Progenitor cell of endocrine pancreas (in vitro differentiated cells): ENCODE measurements at regions not wholly inside any gene's neighbourhood (a gene's known extent, or its start where the extent isn't known, plus 50 kb on each side); places are given as distances from the start of the nearest gene placed in this dataset.
"Not testable (repeated sequence)": the region's sequence is repeated elsewhere in the genome, so short reads cannot be mapped to it uniquely, and the experiment has no call there.

Experiments
- DNase-seq: peaks from one replicate; pipeline ENCODE4 v3.0.0; 2021; ENCODE audit warnings: low spot score; ENCODE audit not compliant: unreplicated experiment
- H3K27ac Mint-ChIP-seq: 2 replicates; pipeline ENCODE4 v1.8.0; 2021; ENCODE audit warnings: mild to moderate bottlenecking, moderate library complexity, mixed read lengths
- H3K27me3 Mint-ChIP-seq: 2 replicates; pipeline ENCODE4 v1.8.0; 2021; ENCODE audit warnings: mixed read lengths
- H3K36me3 Mint-ChIP-seq: 2 replicates; pipeline ENCODE4 v1.8.0; 2022; ENCODE audit warnings: mixed read lengths; ENCODE audit not compliant: insufficient read depth
- H3K4me1 Mint-ChIP-seq: 2 replicates; pipeline ENCODE4 v1.8.0; 2021; ENCODE audit warnings: low read depth, mixed read lengths
- H3K4me3 Mint-ChIP-seq: 2 replicates; pipeline ENCODE4 v1.8.0; 2021; ENCODE audit warnings: low read depth, mild to moderate bottlenecking, moderate library complexity, mixed read lengths
- H3K9me3 Mint-ChIP-seq: 2 replicates; pipeline ENCODE4 v1.8.0; 2021; ENCODE audit warnings: low read depth, mixed read lengths
- CTCF ChIP-seq: fragments of 200-600 bp; sonication (generic); IDR thresholded peaks from one replicate; pipeline ENCODE4 v1.5.0; 2021; ENCODE audit warnings: antibody characterized with exemption, mild to moderate bottlenecking; ENCODE audit not compliant: unreplicated experiment

- no peak for DNase-seq
- no peaks in the 10 kb centered on the region for H3K27me3 Mint-ChIP-seq
- no peak for TF ChIP-seq CTCF
- H3K27ac Mint-ChIP-seq = no peak overlapping the region
- H3K4me3 Mint-ChIP-seq = no peak overlapping the region
- peaks cover 12% of the 10 kb centered on the region for H3K9me3 Mint-ChIP-seq
- H3K36me3 Mint-ChIP-seq = no peaks in the 10 kb centered on the region
- no peaks in the 10 kb centered on the region for H3K4me1 Mint-ChIP-seq
Measured at GRCh38 chr9:104302775-104303174, 201.3 kb upstream of the OR13F1 start.

GRCh38 chr9:104304925-104305324 lies 199.1 kb upstream of the OR13F1 start:
- peaks cover 14% of the 10 kb centered on the region for H3K9me3 Mint-ChIP-seq
- no peaks in the 10 kb centered on the region for H3K27me3 Mint-ChIP-seq
- H3K4me1 Mint-ChIP-seq = no peaks in the 10 kb centered on the region
- H3K27ac Mint-ChIP-seq = no peak overlapping the region
- H3K4me3 Mint-ChIP-seq = no peak overlapping the region
- no peaks in the 10 kb centered on the region for H3K36me3 Mint-ChIP-seq
- DNase-seq = no peak
- TF ChIP-seq CTCF = no peak

GRCh38 chr9:104313396-104314110 lies 190.5 kb upstream of the OR13F1 start:
- Mint-ChIP-seq H3K4me3 (no peak overlapping the region), H3K4me1 (no peaks in the 10 kb centered on the region), H3K9me3 (no peaks in the 10 kb centered on the region), H3K27me3 (no peaks in the 10 kb centered on the region), H3K36me3 (no peaks in the 10 kb centered on the region), H3K27ac (no peak overlapping the region)
- no peak for DNase-seq
- TF ChIP-seq CTCF = no peak

- H3K4me3 Mint-ChIP-seq, DNase-seq, H3K36me3 Mint-ChIP-seq, H3K9me3 Mint-ChIP-seq, H3K4me1 Mint-ChIP-seq, H3K27me3 Mint-ChIP-seq: not testable (repeated sequence)
- peak overlapping the region; percentile 25 for H3K27ac Mint-ChIP-seq
Measured at GRCh38 chr9:104316201-104317009, 187.7 kb upstream of the OR13F1 start.

- Mint-ChIP-seq H3K4me1 (no peaks in the 10 kb centered on the region), H3K27ac (no peak overlapping the region), H3K9me3 (no peaks in the 10 kb centered on the region), H3K4me3 (no peak overlapping the region), H3K27me3 (no peaks in the 10 kb centered on the region), H3K36me3 (no peaks in the 10 kb centered on the region)
- no peak for DNase-seq
- TF ChIP-seq CTCF = no peak
Measured at GRCh38 chr9:104319198-104319597, 184.9 kb upstream of the OR13F1 start.
